Thoracic aorta (tissue), 2 donors: ENCODE measurements at regions not wholly inside any gene's neighbourhood (a gene's known extent, or its start where the extent isn't known, plus 50 kb on each side); places are given as distances from the start of the nearest gene placed in this dataset.

Source experiments
- ATAC-seq: fragments of 150-250 bp; one replicate; pipeline ENCODE4 v1.8.0; 2017; ENCODE audit warnings: low read depth; ENCODE audit not compliant: insufficient number of reproducible peaks, low FRiP score
- DNase-seq: peaks from one replicate; pipeline ENCODE4 v3.0.0-alpha.2; 2020; ENCODE audit warnings: low spot score
- H3K27ac ChIP-seq, 2 donors: fragments of 200-600 bp; sonication (generic); 1 replicate in 1 of 2; 2 replicates in 1 of 2; pipeline ENCODE4 v1.5.1; 2016; ENCODE audit warnings: mild to moderate bottlenecking in 2 of 2, moderate library complexity in 2 of 2
- H3K27me3 ChIP-seq: fragments of 200-600 bp; sonication (generic); replicated peaks from 2 replicates; pipeline ENCODE4 v1.6.0; 2016; ENCODE audit warnings: mild to moderate bottlenecking; ENCODE audit not compliant: insufficient read depth
- H3K36me3 ChIP-seq: fragments of 200-600 bp; sonication (generic); one replicate; pipeline ENCODE4 v1.5.1; 2016
- H3K4me1 ChIP-seq, 2 donors: fragments of 200-600 bp; sonication (generic); 1 replicate in 1 of 2; 2 replicates in 1 of 2; pipeline versions ENCODE4 v1.5.1 to v1.6.0; 2016; ENCODE audit warnings: low read depth in 2 of 2, mild to moderate bottlenecking in 1 of 2; ENCODE audit not compliant: control insufficient read depth in 1 of 2
- H3K4me3 ChIP-seq: fragments of 200-600 bp; sonication (generic); 2 replicates; pipeline ENCODE4 v1.5.1; 2016; ENCODE audit warnings: mild to moderate bottlenecking
- H3K9me3 ChIP-seq: fragments of 200-600 bp; sonication (generic); 2 replicates; pipeline ENCODE4 v1.5.1; 2016
- TF ChIP-seq, protein P1 (sequence below): fragments of 200-600 bp; sonication (generic); IDR thresholded peaks from one replicate; pipeline ENCODE4 v1.5.1; 2019; ENCODE audit warnings: antibody characterized with exemption

DNA sequence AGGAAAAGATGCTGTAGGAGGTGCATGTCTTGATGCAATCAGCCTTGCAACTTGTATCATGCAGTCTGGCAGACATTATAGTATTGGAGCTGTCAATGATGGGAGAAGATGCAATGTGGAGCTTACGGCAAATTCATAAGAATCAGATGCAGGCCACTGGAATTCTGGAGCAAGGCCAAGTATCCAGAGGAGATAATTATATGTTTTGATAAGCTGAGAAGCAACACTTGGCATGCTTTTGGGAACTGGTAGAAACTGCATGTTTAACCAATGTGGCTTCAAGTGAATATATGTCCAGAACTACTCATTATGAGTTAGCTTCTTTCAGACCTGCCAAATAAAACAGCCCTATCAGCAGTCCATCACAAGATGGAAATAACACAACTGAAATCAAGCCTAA lies 249.1 kb upstream of the PPFIA2 start:
- no peak for ATAC-seq
- Histone ChIP-seq H3K27me3 (no peaks in the 10 kb centered on the region), H3K27ac (no peak overlapping the region), H3K36me3 (no peaks in the 10 kb centered on the region), H3K9me3 (no peaks in the 10 kb centered on the region), H3K4me3 (no peak overlapping the region), H3K4me1 (no peaks in the 10 kb centered on the region)
- TF ChIP-seq, protein P1, sequence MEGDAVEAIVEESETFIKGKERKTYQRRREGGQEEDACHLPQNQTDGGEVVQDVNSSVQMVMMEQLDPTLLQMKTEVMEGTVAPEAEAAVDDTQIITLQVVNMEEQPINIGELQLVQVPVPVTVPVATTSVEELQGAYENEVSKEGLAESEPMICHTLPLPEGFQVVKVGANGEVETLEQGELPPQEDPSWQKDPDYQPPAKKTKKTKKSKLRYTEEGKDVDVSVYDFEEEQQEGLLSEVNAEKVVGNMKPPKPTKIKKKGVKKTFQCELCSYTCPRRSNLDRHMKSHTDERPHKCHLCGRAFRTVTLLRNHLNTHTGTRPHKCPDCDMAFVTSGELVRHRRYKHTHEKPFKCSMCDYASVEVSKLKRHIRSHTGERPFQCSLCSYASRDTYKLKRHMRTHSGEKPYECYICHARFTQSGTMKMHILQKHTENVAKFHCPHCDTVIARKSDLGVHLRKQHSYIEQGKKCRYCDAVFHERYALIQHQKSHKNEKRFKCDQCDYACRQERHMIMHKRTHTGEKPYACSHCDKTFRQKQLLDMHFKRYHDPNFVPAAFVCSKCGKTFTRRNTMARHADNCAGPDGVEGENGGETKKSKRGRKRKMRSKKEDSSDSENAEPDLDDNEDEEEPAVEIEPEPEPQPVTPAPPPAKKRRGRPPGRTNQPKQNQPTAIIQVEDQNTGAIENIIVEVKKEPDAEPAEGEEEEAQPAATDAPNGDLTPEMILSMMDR: no peak
- no peak for DNase-seq

DNA sequence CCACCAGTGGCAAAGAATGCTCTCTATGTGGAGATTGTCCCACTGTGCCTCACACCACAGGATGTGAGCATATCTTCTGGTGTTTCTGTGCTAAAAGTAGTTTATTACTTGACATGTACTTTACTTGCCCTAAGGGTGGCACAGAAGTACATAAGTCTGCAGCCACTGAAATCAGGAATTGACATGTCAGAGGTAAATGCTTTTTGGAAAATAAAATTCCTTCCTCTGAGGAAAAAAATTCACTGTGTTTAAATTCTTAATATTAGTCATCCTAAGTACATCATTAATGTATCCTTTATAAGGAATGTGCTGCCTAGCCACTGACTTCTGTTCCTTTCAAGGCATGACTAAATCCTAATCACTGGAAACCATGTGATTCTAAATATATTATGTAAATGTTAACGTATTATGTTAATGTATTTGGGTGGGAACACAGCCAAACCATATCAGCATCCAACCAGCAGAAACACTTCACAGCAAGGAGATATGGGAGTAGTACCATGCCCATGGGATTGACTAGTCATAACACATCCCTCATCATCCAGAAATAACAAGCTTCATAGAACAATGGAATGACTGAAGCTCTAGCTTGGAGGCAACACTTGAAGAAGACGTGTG lies 239.7 kb upstream of the PPFIA2 start:
- Histone ChIP-seq H3K4me3 (no peak overlapping the region), H3K4me1 (no peaks in the 10 kb centered on the region), H3K36me3 (no peaks in the 10 kb centered on the region), H3K9me3 (no peaks in the 10 kb centered on the region), H3K27ac (no peak overlapping the region), H3K27me3 (no peaks in the 10 kb centered on the region)
- DNase-seq (no peak), ATAC-seq (no peak)
- TF ChIP-seq, protein P1: no peak

DNA sequence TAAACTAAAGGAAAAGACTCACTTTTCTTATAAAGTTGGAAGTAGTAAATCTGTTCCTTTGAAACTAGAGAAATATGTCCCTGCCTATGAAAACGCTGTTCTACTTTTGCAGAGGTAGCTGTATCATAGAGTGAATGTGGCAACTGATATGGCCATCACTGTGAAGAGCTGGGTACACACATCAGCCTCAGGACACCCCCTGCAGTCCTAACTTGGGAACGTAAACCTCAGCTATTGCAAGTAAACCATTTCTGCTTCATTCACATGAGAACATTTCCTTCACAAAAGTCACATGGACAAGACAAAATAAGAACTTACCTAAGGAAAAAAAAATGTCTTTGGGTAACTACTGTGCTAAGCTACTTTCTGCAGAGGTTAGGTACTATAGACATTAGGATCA lies 233.3 kb upstream of the PPFIA2 start:
- H3K4me1 ChIP-seq: no peaks in the 10 kb centered on the region
- no peak overlapping the region for H3K4me3 ChIP-seq
- no peaks in the 10 kb centered on the region for H3K27me3 ChIP-seq
- no peaks in the 10 kb centered on the region for H3K9me3 ChIP-seq
- no peak overlapping the region for H3K27ac ChIP-seq
- no peaks in the 10 kb centered on the region for H3K36me3 ChIP-seq
- TF ChIP-seq, protein P1: peak; percentile 51
- DNase-seq (no peak), ATAC-seq (no peak)

DNA sequence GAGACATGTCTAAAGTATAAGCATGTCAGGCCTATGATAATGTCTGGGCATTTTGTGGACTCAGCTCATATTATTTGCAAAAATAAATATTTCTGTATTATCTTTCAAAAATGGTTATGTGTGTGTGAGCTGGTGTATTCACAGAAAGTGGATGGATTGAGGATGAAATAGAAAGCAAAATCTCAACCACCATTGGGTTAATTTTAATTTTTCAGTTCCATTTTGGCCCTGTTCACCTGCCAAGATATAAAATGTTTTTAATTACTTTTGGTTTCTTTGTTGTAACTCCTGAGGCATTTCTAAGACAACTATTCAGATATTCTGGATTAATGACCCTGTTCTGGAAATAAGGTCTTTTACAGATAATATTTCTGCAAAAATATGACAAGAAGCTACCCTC lies 232.7 kb upstream of the PPFIA2 start:
- no peak for ATAC-seq
- Histone ChIP-seq H3K4me1 (no peaks in the 10 kb centered on the region), H3K9me3 (no peaks in the 10 kb centered on the region), H3K27me3 (no peaks in the 10 kb centered on the region), H3K27ac (no peak overlapping the region), H3K4me3 (no peak overlapping the region), H3K36me3 (no peaks in the 10 kb centered on the region)
- no peak for DNase-seq
- TF ChIP-seq, protein P1: no peak

DNA sequence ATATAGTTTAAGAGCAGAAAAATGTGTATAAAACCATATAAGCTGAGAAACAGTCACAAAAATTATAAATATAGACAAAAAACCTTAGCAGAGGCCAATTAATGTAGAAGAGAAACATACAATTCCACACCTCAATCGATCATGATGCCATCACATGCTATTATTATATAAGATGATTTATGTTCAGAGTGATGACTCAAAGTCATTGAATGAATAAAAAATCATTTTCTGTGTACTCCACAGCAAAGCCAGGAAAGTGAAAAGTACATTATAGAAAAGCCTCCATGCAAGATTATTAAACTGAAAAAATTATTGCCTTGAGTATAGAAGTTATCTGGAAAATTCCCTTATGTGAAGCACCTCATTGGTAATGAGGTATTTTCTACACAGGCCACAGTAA lies 229.2 kb upstream of the PPFIA2 start:
- no peak for ATAC-seq
- H3K27me3 ChIP-seq: no peaks in the 10 kb centered on the region
- TF ChIP-seq, protein P1: no peak

More for the DNA sequence above, 229.2 kb upstream of the PPFIA2 start:
- Histone ChIP-seq H3K36me3 (no peaks in the 10 kb centered on the region), H3K27ac (no peak overlapping the region), H3K9me3 (no peaks in the 10 kb centered on the region), H3K4me1 (no peaks in the 10 kb centered on the region), H3K4me3 (no peak overlapping the region)
- no peak for DNase-seq
